SK-N-SH treated with all-trans-retinoic acid at 6 μM for 48 hours (cell line): ENCODE measurements at regions not wholly inside any gene's neighbourhood (a gene's known extent, or its start where the extent isn't known, plus 50 kb on each side); places are given as distances from the start of the nearest gene placed in this dataset.

ENCODE experiments used
- ATAC-seq: fragments of 200-7000 bp; cut with Tn5 transposase; 3 replicates; pipeline ENCODE4 v1.9.1; 2020; ENCODE audit warnings: mild to moderate bottlenecking, moderate library complexity
- ARNTL ChIP-seq: fragments of 450-650 bp; formaldehyde crosslinking; IDR thresholded peaks from 2 replicates; pipeline ENCODE4 v1.5.0; 2020; ENCODE audit warnings: low read depth, mild to moderate bottlenecking, moderate library complexity, borderline replicate concordance
- CREB5 ChIP-seq: fragments of 250-450 bp; sonication (Bioruptor Pico); IDR thresholded peaks from 2 replicates; pipeline ENCODE4 v1.5.1; 2020; ENCODE audit warnings: low read depth, mild to moderate bottlenecking, moderate library complexity
- CSDC2 ChIP-seq: fragments of 250-450 bp; sonication (Bioruptor Pico); IDR thresholded peaks from 2 replicates; pipeline ENCODE4 v1.5.0; 2020; ENCODE audit warnings: mild to moderate bottlenecking, moderate library complexity
- CSRNP3 ChIP-seq: fragments of 250-450 bp; sonication (Bioruptor Pico); IDR thresholded peaks from 2 replicates; pipeline ENCODE4 v1.5.1; 2021; ENCODE audit warnings: mild to moderate bottlenecking, moderate library complexity
- ESRRG ChIP-seq: fragments of 250-450 bp; sonication (Bioruptor Pico); IDR thresholded peaks from 2 replicates; pipeline ENCODE4 v1.6.1; 2021; ENCODE audit warnings: mild to moderate bottlenecking
- GLIS3 ChIP-seq: fragments of 250-450 bp; sonication (Bioruptor Pico); IDR thresholded peaks from 2 replicates; pipeline ENCODE4 v1.5.0; 2020; ENCODE audit warnings: mild to moderate bottlenecking, moderate library complexity
- OSR1 ChIP-seq: fragments of 250-450 bp; sonication (Bioruptor Pico); IDR thresholded peaks from 2 replicates; pipeline ENCODE4 v1.8.0; 2022; ENCODE audit warnings: moderate library complexity, mild to moderate bottlenecking, inconsistent platforms
- POU6F1 ChIP-seq: fragments of 250-450 bp; sonication (Bioruptor Pico); IDR thresholded peaks from 2 replicates; pipeline ENCODE4 v1.8.0; 2021; ENCODE audit warnings: low read depth, mild to moderate bottlenecking, moderate library complexity, borderline replicate concordance
- PPARA ChIP-seq: fragments of 250-450 bp; sonication (Bioruptor Pico); IDR thresholded peaks from 2 replicates; pipeline ENCODE4 v1.5.0; 2020; ENCODE audit warnings: mild to moderate bottlenecking, borderline replicate concordance
- RARB ChIP-seq: fragments of 250-450 bp; sonication (Bioruptor Pico); IDR thresholded peaks from 2 replicates; pipeline ENCODE4 v1.8.0; 2021; ENCODE audit warnings: mild to moderate bottlenecking, moderate library complexity
- TOX ChIP-seq: fragments of 250-450 bp; sonication (Bioruptor Pico); IDR thresholded peaks from 2 replicates; pipeline ENCODE4 v1.8.0; 2021; ENCODE audit warnings: mild to moderate bottlenecking, moderate library complexity, borderline replicate concordance
- TSHZ2 ChIP-seq: fragments of 250-450 bp; sonication (Bioruptor Pico); IDR thresholded peaks from 2 replicates; pipeline ENCODE4 v1.5.0; 2020; ENCODE audit warnings: mild to moderate bottlenecking, moderate library complexity
- ZC3H10 ChIP-seq: fragments of 250-450 bp; sonication (Bioruptor Pico); IDR thresholded peaks from 2 replicates; pipeline ENCODE4 v1.5.1; 2021; ENCODE audit warnings: mild to moderate bottlenecking, moderate library complexity
- ZFP3 ChIP-seq: fragments of 250-450 bp; sonication (Bioruptor Pico); IDR thresholded peaks from 2 replicates; pipeline ENCODE4 v1.5.0; 2020; ENCODE audit warnings: mild to moderate bottlenecking, moderate library complexity
- ZFP30 ChIP-seq: fragments of 450-650 bp; formaldehyde crosslinking; IDR thresholded peaks from 2 replicates; pipeline ENCODE4 v1.5.0; 2022; ENCODE audit warnings: mild to moderate bottlenecking, moderate library complexity
- ZNF565 ChIP-seq: fragments of 450-650 bp; formaldehyde crosslinking; conservative IDR thresholded peaks from 2 replicates; pipeline ENCODE4 v1.5.0; 2020; ENCODE audit warnings: low read depth, mild to moderate bottlenecking, moderate library complexity
- ZNF8 ChIP-seq: fragments of 450-650 bp; formaldehyde crosslinking; IDR thresholded peaks from 2 replicates; pipeline ENCODE4 v1.5.0; 2020; ENCODE audit warnings: mild to moderate bottlenecking, moderate library complexity

GRCh38 chr11:50246699-50247098 is 214.0 kb downstream of the OR4C45 start:
- ATAC-seq, result no peak
- TF ChIP-seq CREB5 (CRISPR knock-in tag), result no peak
- TF ChIP-seq ZFP30 (CRISPR knock-in tag), result no peak
- no peak for TF ChIP-seq CSRNP3

- no peak for TF ChIP-seq OSR1
- TF ChIP-seq GLIS3, result no peak
- TF ChIP-seq ZNF565 (CRISPR knock-in tag), result no peak
- no peak for TF ChIP-seq ZFP3 (CRISPR knock-in tag)
- no peak for TF ChIP-seq ARNTL (CRISPR knock-in tag)
- no peak for TF ChIP-seq PPARA
- TF ChIP-seq CSRNP3, result no peak
- no peak for TF ChIP-seq TOX (CRISPR knock-in tag)
- TF ChIP-seq ESRRG (CRISPR knock-in tag), result no peak
- ATAC-seq, result no peak
Measured at GRCh38 chr11:50247309-50247874, 214.7 kb downstream of the OR4C45 start.

GRCh38 chr11:50267851-50268250 is 235.2 kb downstream of the OR4C45 start:
- TF ChIP-seq CREB5 (CRISPR knock-in tag), result no peak
- no peak for TF ChIP-seq ZC3H10 (CRISPR knock-in tag)
- TF ChIP-seq ESRRG (CRISPR knock-in tag), result no peak
- no peak for TF ChIP-seq CSDC2 (CRISPR knock-in tag)
- TF ChIP-seq ZFP30 (CRISPR knock-in tag), result no peak
- no peak for TF ChIP-seq ZFP3 (CRISPR knock-in tag)
- TF ChIP-seq ZNF565 (CRISPR knock-in tag), result no peak
- TF ChIP-seq TOX (CRISPR knock-in tag), result no peak
- no peak for TF ChIP-seq TSHZ2 (CRISPR knock-in tag)
- TF ChIP-seq RARB (CRISPR knock-in tag), result no peak
- TF ChIP-seq POU6F1 (CRISPR knock-in tag), result no peak
- no peak for TF ChIP-seq ZNF8
- no peak for TF ChIP-seq ARNTL (CRISPR knock-in tag)
- ATAC-seq, result no peak

GRCh38 chr11:50275133-50275532 is 242.5 kb downstream of the OR4C45 start:
- TF ChIP-seq ESRRG (CRISPR knock-in tag), result no peak
- peak; percentile 56; the same call in 2 of the 3 replicates for ATAC-seq
